ENCODE measurements at regions not wholly inside any gene's neighbourhood (a gene's known extent, or its start where the extent isn't known, plus 50 kb on each side); places are given as distances from the start of the nearest gene placed in this dataset.

DNA sequence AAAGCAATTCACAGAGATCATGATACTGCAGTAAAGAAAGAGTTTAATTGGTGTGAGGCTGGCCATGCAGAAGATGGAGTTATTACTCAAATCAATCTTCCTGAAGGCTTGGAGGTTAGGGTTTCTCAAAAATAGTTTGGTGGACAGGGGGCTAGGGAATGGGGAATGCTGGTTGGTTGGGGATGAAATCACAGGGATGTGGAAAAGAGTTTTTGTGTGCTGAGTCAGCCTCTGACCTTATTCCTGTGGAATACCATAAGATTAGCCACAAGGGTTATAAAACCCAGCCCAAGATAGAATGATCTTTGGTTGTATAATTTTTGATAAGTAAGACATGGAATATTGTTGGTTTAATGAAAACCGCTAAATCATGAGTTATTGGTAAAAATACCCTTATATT is 764.3 kb downstream of the TYW1 start:
- POLR2A ChIA-PET, result no interaction called here
- Histone ChIP-seq H3K4me3 (ENCODE audit: low read depth, low read length) (no peak overlapping the region), H3K27ac (ENCODE audit: extremely low read depth, low read depth, low read length) (no peak overlapping the region), H3K36me3 (ENCODE audit: control insufficient read depth in 2 of 2, insufficient read depth in 1 of 2, low read length in 2 of 2) (no peaks in the 10 kb centered on the region), H3K4me1 (ENCODE audit: control insufficient read depth, insufficient read depth, low read length) (no peaks in the 10 kb centered on the region), H3K9me3 (ENCODE audit: control insufficient read depth, insufficient read depth, low read depth, low read length) (no peaks in the 10 kb centered on the region)
- CTCF ChIA-PET, result interaction anchor here (0.6 kb wide), 1 partner anchor 1829 kb away, joined by 3 read pairs; no protein-coding TSS in a partner anchor
- TF ChIP-seq KLF8 (tag by site-specific recombination; IDR thresholded peaks at IDR 0.05), result no peak
- TF ChIP-seq, protein P1, sequence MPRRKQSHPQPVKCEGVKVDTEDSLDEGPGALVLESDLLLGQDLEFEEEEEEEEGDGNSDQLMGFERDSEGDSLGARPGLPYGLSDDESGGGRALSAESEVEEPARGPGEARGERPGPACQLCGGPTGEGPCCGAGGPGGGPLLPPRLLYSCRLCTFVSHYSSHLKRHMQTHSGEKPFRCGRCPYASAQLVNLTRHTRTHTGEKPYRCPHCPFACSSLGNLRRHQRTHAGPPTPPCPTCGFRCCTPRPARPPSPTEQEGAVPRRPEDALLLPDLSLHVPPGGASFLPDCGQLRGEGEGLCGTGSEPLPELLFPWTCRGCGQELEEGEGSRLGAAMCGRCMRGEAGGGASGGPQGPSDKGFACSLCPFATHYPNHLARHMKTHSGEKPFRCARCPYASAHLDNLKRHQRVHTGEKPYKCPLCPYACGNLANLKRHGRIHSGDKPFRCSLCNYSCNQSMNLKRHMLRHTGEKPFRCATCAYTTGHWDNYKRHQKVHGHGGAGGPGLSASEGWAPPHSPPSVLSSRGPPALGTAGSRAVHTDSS (tag by site-specific recombination; IDR thresholded peaks at IDR 0.05), result no peak
- TF ChIP-seq REPIN1 (tag by site-specific recombination; IDR thresholded peaks at IDR 0.05; ENCODE audit: low read depth), result no peak
- no peak for TF ChIP-seq ZNF146 (tag by site-specific recombination; IDR thresholded peaks at IDR 0.05)
- TF ChIP-seq ZNF549 (tag by site-specific recombination; IDR thresholded peaks at IDR 0.05), result no peak
- TF ChIP-seq WT1 (tag by site-specific recombination; IDR thresholded peaks at IDR 0.05), result no peak
- no peak for TF ChIP-seq ZNF23 (tag by site-specific recombination; IDR thresholded peaks at IDR 0.05; ENCODE audit: borderline replicate concordance)
- TF ChIP-seq, protein P2, sequence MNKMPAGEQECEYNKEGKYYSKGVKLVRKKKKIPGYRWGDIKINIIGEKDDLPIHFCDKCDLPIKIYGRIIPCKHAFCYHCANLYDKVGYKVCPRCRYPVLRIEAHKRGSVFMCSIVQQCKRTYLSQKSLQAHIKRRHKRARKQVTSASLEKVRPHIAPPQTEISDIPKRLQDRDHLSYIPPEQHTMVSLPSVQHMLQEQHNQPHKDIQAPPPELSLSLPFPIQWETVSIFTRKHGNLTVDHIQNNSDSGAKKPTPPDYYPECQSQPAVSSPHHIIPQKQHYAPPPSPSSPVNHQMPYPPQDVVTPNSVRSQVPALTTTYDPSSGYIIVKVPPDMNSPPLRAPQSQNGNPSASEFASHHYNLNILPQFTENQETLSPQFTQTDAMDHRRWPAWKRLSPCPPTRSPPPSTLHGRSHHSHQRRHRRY (tag by site-specific recombination; IDR thresholded peaks at IDR 0.05), result no peak
- no peak for TF ChIP-seq ZNF843 (tag by site-specific recombination; IDR thresholded peaks at IDR 0.05)
- no peak for TF ChIP-seq ZNF302 (tag by site-specific recombination; IDR thresholded peaks at IDR 0.05; ENCODE audit: low read depth)
- TF ChIP-seq, protein P3, sequence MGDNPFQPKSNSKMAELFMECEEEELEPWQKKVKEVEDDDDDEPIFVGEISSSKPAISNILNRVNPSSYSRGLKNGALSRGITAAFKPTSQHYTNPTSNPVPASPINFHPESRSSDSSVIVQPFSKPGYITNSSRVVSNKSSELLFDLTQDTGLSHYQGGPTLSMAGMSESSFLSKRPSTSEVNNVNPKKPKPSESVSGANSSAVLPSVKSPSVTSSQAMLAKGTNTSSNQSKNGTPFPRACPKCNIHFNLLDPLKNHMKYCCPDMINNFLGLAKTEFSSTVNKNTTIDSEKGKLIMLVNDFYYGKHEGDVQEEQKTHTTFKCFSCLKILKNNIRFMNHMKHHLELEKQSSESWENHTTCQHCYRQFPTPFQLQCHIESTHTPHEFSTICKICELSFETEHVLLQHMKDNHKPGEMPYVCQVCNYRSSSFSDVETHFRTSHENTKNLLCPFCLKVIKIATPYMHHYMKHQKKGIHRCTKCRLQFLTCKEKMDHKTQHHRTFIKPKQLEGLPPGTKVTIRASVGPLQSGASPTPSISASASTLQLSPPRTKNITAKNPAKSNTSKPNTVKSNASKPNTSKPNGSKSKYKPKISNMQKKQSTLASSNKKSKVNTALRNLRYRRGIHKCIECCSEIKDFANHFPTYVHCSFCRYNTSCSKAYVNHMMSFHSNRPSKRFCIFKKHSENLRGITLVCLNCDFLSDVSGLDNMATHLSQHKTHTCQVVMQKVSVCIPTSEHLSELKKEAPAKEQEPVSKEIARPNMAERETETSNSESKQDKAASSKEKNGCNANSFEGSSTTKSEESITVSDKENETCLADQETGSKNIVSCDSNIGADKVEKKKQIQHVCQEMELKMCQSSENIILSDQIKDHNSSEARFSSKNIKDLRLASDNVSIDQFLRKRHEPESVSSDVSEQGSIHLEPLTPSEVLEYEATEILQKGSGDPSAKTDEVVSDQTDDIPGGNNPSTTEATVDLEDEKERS (tag by site-specific recombination; IDR thresholded peaks at IDR 0.05), result no peak
- no peak for TF ChIP-seq ZNF248 (tag by site-specific recombination; IDR thresholded peaks at IDR 0.05)
- no peak for TF ChIP-seq ZBTB21 (tag by site-specific recombination; IDR thresholded peaks at IDR 0.05)
- no peak for TF ChIP-seq ZSCAN30 (tag by site-specific recombination; IDR thresholded peaks at IDR 0.05)
- no peak for TF ChIP-seq ZNF560 (tag by site-specific recombination; IDR thresholded peaks at IDR 0.05; ENCODE audit: borderline replicate concordance)
- TF ChIP-seq MZF1 (tag by site-specific recombination; IDR thresholded peaks at IDR 0.05; ENCODE audit: borderline replicate concordance), result no peak
- no peak for TF ChIP-seq ZFP69B (tag by site-specific recombination; IDR thresholded peaks at IDR 0.05)
- TF ChIP-seq, protein P4, sequence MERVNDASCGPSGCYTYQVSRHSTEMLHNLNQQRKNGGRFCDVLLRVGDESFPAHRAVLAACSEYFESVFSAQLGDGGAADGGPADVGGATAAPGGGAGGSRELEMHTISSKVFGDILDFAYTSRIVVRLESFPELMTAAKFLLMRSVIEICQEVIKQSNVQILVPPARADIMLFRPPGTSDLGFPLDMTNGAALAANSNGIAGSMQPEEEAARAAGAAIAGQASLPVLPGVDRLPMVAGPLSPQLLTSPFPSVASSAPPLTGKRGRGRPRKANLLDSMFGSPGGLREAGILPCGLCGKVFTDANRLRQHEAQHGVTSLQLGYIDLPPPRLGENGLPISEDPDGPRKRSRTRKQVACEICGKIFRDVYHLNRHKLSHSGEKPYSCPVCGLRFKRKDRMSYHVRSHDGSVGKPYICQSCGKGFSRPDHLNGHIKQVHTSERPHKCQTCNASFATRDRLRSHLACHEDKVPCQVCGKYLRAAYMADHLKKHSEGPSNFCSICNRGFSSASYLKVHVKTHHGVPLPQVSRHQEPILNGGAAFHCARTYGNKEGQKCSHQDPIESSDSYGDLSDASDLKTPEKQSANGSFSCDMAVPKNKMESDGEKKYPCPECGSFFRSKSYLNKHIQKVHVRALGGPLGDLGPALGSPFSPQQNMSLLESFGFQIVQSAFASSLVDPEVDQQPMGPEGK (tag by site-specific recombination; IDR thresholded peaks at IDR 0.05), result no peak
- TF ChIP-seq IKZF3 (tag by site-specific recombination; IDR thresholded peaks at IDR 0.05), result no peak
- TF ChIP-seq, protein P5, sequence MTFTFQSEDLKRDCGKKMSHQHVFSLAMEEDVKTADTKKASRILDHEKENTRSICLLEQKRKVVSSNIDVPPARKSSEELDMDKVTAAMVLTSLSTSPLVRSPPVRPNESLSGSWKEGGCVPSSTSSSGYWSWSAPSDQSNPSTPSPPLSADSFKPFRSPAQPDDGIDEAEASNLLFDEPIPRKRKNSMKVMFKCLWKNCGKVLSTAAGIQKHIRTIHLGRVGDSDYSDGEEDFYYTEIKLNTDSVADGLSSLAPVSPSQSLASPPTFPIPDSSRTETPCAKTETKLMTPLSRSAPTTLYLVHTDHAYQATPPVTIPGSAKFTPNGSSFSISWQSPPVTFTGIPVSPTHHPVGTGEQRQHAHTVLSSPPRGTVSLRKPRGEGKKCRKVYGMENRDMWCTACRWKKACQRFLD (tag by site-specific recombination; IDR thresholded peaks at IDR 0.05), result no peak

Measured in HEK293 (cell line).